ENCODE measurements at regions not wholly inside any gene's neighbourhood (a gene's known extent, or its start where the extent isn't known, plus 50 kb on each side); places are given as distances from the start of the nearest gene placed in this dataset.
"Not testable (repeated sequence)": the region's sequence is repeated elsewhere in the genome, so short reads cannot be mapped to it uniquely, and the experiment has no call there.

DNA sequence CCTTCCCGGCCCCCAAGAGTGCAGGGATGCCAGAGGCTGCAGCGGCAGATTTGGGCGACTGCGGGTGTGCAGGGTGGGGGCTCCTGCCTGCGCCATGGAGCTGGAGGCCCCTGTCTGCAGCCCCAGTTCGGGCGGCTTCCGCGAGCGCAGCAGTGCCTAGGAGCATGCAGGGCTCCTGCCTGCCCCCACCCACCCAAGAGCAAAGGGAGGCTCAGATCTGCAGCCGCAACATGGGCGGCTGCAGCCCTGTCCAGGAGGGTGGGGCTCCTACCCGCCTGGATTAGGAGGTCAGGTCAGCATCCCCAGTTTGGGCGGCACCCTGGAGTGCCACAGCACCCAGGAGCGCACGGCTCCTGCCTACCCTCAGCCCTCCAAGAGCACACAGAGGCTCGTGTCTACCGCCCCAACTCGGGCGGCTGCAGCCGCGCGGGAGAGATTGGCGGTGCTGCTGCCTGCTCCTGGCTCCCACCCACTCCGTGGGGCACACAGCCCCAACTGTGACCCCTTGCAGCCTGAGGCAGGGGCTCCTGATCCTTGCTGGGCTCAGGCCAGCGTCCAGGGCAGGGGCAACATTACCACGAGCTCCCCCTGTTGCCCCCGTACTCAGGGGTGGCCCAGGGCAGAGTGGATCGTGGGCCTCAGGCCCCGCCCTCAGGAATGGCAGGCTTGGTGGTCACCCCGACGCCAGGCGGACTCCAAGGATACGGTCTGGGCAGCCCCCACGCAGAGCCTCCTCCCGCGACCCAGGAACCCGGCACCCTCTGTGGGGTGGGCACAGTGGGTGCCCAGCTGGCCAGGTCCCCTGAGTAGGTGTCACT, 55.5 kb upstream of the UNC93A start:
- Mint-ChIP-seq H3K9me3 (no peaks in the 10 kb centered on the region), H3K36me3 (no peaks in the 10 kb centered on the region), H3K4me3 (no peak overlapping the region), H3K27ac (no peak overlapping the region), H3K4me1 (peaks cover 32% of the 10 kb centered on the region), H3K27me3 (ENCODE audit: low read depth) (peaks cover 3% of the 10 kb centered on the region)
- TF ChIP-seq, protein P1, sequence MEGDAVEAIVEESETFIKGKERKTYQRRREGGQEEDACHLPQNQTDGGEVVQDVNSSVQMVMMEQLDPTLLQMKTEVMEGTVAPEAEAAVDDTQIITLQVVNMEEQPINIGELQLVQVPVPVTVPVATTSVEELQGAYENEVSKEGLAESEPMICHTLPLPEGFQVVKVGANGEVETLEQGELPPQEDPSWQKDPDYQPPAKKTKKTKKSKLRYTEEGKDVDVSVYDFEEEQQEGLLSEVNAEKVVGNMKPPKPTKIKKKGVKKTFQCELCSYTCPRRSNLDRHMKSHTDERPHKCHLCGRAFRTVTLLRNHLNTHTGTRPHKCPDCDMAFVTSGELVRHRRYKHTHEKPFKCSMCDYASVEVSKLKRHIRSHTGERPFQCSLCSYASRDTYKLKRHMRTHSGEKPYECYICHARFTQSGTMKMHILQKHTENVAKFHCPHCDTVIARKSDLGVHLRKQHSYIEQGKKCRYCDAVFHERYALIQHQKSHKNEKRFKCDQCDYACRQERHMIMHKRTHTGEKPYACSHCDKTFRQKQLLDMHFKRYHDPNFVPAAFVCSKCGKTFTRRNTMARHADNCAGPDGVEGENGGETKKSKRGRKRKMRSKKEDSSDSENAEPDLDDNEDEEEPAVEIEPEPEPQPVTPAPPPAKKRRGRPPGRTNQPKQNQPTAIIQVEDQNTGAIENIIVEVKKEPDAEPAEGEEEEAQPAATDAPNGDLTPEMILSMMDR (IDR thresholded peaks at IDR 0.05; ENCODE audit: unreplicated experiment), result no peak
- DNase-seq (ENCODE audit: low spot score in 2 of 2, unreplicated experiment in 2 of 2), result no peak

DNA sequence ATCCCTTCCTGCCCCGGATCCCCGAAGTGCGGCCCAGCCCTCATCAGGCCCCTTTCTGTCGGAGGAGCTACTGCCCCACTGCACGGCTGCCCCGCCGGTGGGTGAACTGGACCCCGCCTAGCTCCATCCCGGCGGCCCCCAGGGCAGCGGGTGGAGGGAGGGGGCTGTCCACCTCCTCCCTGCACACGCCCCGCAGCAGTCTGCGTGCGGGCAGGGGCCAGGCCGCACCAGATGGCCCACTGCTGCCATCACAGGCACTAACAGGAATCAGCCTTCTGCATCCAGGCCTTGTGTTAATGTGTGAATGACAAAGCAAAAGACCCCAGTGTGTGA, 54.9 kb upstream of the UNC93A start:
- H3K27ac Mint-ChIP-seq, result no peak overlapping the region
- H3K36me3 Mint-ChIP-seq, result no peaks in the 10 kb centered on the region

DNA sequence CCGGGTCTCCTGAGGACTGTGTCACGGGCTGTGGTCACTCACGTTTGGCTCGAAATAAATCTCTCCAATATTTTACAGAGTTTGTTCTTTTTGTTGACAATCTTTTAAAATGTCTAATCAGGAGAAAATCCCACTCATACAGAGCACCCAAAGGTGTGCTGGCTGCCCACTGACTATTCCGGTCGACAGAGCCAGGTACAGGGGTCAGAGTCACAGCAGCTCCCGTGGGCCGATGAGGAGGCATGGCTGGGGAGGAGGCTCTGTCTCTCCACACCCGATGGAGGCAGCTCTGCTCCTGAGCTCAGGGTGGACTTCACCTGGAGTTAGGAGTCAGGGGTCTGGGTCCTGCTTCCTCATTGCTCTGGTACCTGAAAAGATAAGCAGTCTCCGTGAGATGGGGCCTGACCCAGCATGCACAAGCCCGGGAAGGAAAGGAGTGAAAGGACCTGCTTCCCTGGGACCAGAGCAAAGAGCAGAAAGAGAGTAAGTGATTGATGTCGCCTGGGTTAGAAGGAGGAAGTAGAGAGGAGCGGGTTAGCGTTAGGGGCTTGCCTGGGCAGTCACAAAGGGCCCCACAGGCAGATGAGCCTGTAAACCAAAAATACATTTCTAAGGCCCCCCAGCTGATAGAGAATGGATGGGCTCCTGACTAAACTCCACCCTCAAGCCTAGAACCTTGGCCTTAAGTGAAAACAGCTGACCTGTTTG, 53.5 kb upstream of the UNC93A start:
- Mint-ChIP-seq H3K4me1 (peaks cover 39% of the 10 kb centered on the region), H3K36me3 (no peaks in the 10 kb centered on the region), H3K9me3 (no peaks in the 10 kb centered on the region), H3K27ac (no peak overlapping the region), H3K27me3 (ENCODE audit: low read depth) (peaks cover 3% of the 10 kb centered on the region), H3K4me3 (no peak overlapping the region)
- DNase-seq (ENCODE audit: low spot score in 2 of 2, unreplicated experiment in 2 of 2), result no peak
- TF ChIP-seq, protein P1 (IDR thresholded peaks at IDR 0.05; ENCODE audit: unreplicated experiment), result no peak

More for the DNA sequence above, 54.9 kb upstream of the UNC93A start:
- H3K4me3 Mint-ChIP-seq, result no peak overlapping the region
- no peaks in the 10 kb centered on the region for H3K9me3 Mint-ChIP-seq
- TF ChIP-seq, protein P1 (IDR thresholded peaks at IDR 0.05; ENCODE audit: unreplicated experiment), result no peak
- H3K27me3 Mint-ChIP-seq (ENCODE audit: low read depth), result peaks cover 3% of the 10 kb centered on the region
- H3K4me1 Mint-ChIP-seq, result peaks cover 32% of the 10 kb centered on the region
- DNase-seq (ENCODE audit: low spot score in 2 of 2, unreplicated experiment in 2 of 2), result no peak

- H3K4me1 Mint-ChIP-seq, result peaks cover 40% of the 10 kb centered on the region
- H3K36me3 Mint-ChIP-seq, result no peaks in the 10 kb centered on the region
- no peak overlapping the region for H3K27ac Mint-ChIP-seq
- TF ChIP-seq, protein P1 (IDR thresholded peaks at IDR 0.05; ENCODE audit: unreplicated experiment), result no peak
- H3K27me3 Mint-ChIP-seq (ENCODE audit: low read depth), result peaks cover 3% of the 10 kb centered on the region
- no peak for DNase-seq (ENCODE audit: low spot score in 2 of 2, unreplicated experiment in 2 of 2)
- no peak overlapping the region for H3K4me3 Mint-ChIP-seq
- H3K9me3 Mint-ChIP-seq, result no peaks in the 10 kb centered on the region
Observed at GRCh38 chr6:167238146-167238693, 52.9 kb upstream of the UNC93A start.

DNA sequence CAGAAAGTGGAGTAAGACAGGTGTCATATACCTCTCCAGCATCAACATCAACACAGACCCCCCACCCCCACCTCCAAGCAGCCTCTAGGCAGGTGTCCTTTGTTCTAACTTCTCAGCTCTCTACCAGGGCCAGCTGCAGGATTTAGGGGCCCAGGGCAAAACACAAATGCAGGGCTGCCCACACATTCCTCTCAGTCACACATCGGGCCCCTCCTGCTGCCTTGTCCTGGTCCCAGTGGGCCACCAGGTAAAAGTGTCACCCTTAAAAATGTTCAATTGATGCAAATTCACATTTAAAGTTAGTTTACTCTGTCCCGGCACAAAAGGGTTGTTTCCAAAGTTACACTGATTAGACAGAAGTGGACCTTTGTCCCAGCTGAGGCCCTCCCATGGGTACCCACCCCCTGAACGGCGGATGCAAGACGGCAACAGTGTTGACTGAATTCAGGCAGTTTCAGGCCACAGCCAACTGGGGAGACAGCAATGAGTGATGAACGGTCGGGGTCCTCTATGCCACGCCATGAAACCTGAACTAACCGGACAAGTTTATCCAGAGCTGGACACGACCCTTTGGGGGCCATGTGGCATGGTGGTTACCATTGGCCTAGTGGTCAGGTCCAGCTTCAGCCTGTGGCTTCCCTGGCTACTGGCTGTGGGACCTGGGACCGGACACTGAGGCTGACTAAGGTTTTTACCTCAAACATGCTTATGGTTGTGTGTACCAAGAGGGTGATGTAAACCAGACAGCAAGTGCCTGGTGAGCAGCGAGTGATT, 52.2 kb upstream of the UNC93A start:
- Mint-ChIP-seq H3K4me1 (peaks cover 33% of the 10 kb centered on the region), H3K4me3 (no peak overlapping the region), H3K9me3 (no peaks in the 10 kb centered on the region), H3K27ac (no peak overlapping the region), H3K36me3 (no peaks in the 10 kb centered on the region), H3K27me3 (ENCODE audit: low read depth) (peaks cover 3% of the 10 kb centered on the region)
- DNase-seq (ENCODE audit: low spot score in 2 of 2, unreplicated experiment in 2 of 2), result no peak
- TF ChIP-seq, protein P1 (IDR thresholded peaks at IDR 0.05; ENCODE audit: unreplicated experiment), result no peak

DNA sequence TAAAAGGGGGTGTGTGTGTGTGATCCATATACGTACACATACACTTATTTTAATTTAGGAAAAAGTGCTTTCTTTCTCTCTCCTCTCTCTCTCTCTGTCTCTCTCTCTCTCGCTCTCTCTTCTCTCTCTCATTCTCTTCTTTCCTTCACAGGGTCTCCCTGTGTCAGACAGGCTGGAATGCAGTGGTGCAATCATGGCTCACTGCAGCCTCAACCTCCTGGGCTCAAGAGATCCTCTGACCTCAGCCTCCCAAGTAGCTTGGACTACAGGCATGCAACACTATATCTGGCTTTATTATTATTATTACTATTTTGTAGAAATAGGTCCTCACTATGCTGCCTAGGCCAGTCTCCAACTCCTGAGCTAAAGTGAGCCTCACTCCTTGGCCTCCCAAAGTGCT, 51.6 kb upstream of the UNC93A start:
- DNase-seq (ENCODE audit: low spot score in 2 of 2, unreplicated experiment in 2 of 2); H3K9me3 Mint-ChIP-seq; H3K36me3 Mint-ChIP-seq; H3K27ac Mint-ChIP-seq; H3K4me3 Mint-ChIP-seq; H3K27me3 Mint-ChIP-seq (ENCODE audit: low read depth): not testable (repeated sequence)
- peaks cover 31% of the 10 kb centered on the region for H3K4me1 Mint-ChIP-seq
